ENCODE measurements at regions not wholly inside any gene's neighbourhood (a gene's known extent, or its start where the extent isn't known, plus 50 kb on each side); places are given as distances from the start of the nearest gene placed in this dataset.

- in situ Hi-C loops (cut with MboI; ENCODE audit: low pct_unique_long_range_greater_than_20kb, low sequenced_read_pairs) = no loop called here
- peak; percentile 15 for DNase-seq
These were observed 460.5 kb downstream of the COG6 start for GRCh38 chr13:40116008-40116407.

DNA sequence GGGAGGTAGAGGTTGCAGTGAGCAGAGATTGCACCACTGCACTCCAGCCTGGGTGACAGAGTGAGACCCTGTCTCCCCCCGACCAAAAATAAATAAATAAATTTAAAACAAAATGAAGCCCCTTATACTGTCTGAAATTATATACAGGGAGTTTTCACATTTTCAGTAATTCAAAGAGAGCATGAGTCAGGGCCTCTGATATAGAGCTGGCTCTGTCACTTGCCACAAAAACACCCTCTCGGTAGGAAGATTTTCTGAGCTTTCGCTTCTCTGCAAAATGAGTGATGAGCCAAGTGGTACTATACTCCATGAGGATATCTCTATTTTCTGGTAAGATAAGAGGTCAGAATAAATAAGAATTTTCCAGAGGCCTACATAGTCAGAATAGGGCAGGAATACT lies 462.9 kb downstream of the COG6 start:
- DNase-seq = no peak
- in situ Hi-C loops (cut with MboI; ENCODE audit: low pct_unique_long_range_greater_than_20kb, low sequenced_read_pairs) = no loop called here

GRCh38 chr13:40119852-40120251 lies 464.4 kb downstream of the COG6 start:
- in situ Hi-C loops (cut with MboI; ENCODE audit: low pct_unique_long_range_greater_than_20kb, low sequenced_read_pairs) = no loop called here
- DNase-seq = no peak

DNA sequence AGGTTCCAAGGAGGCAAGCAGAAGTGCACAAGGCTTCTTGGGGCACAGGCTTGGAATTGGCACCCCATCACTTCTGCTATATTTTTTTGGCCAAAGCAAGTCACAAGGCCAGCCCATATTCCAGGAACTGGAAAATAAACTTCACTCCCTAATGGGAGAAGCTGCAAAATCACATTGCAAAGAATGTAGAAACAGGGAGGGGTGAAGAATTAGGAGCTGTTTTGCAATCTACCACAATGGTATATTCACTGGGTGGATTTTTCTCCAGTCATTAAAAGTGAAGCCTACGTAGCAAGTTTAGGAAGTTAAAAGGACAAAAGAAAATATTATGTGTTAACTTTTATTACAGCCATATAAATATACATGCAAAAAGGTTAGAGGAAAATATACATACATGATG lies 464.8 kb downstream of the COG6 start:
- DNase-seq = no peak
- in situ Hi-C loops (cut with MboI; ENCODE audit: low pct_unique_long_range_greater_than_20kb, low sequenced_read_pairs) = no loop called here

DNA sequence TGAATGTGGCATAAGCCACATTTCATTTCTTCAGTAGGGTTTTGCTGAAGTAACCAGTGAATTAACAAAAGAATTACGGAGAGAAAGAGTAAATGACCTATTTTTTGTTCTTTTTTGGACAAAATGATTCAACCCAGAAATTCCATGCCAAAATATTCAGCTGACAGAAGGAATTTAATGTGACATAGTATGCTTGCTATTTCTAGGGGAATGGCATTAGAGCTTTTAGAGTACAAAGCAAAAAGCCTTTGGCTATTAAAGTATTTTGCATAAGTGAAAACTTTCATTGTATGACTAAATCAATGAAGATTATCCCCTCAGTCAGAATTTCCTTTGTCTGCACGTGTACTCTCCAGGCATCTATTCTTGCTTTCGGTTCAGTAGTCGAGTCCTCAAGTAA lies 465.3 kb downstream of the COG6 start:
- in situ Hi-C loops (cut with MboI; ENCODE audit: low pct_unique_long_range_greater_than_20kb, low sequenced_read_pairs) = no loop called here
- no peak for DNase-seq

DNA sequence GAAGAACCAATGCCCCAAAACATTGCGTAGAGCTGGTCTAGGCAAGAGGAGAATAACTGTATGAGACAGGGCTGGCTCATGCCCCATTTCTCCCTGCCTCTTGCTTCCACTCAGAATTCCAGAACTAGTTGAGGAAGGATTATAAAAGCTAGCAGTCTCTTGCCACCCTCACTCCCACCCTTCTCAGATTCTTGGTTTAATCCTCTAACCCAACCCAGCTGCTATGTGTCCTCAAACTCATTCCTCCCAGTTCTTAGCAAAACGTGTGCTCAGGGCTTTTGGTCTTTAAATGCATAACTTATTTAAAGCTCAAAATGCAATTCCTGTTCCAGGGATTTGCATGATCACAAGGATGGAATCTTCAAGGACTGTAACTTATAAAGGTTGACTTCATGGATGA lies 466.3 kb downstream of the COG6 start:
- DNase-seq = no peak
- in situ Hi-C loops (cut with MboI; ENCODE audit: low pct_unique_long_range_greater_than_20kb, low sequenced_read_pairs) = no loop called here

GRCh38 chr13:40123962-40124632 lies 468.6 kb downstream of the COG6 start:
- in situ Hi-C loops (cut with MboI; ENCODE audit: low pct_unique_long_range_greater_than_20kb, low sequenced_read_pairs) = no loop called here
- no peak for DNase-seq

- DNase-seq = no peak
- in situ Hi-C loops (cut with MboI; ENCODE audit: low pct_unique_long_range_greater_than_20kb, low sequenced_read_pairs) = no loop called here
These were observed 469.2 kb downstream of the COG6 start for GRCh38 chr13:40124633-40125015.

DNA sequence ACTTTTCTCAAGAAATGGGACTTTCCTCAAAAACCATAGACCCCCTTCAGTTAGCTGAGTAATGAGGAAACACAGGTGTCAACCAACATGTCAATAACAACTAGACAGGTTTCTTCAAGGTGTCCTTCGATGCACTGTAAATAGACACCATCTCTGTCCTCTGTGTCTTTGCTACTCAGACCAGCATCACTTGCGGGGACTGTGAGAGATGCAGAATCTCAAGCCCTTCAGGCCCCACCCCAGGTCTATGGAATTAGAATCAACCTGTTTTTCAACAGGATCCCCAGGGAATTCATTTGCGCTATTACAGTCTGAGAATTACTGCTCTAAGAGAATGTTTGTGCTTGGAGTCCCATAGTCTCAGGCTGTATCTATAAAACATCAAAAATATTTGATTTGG lies 469.9 kb downstream of the COG6 start:
- no peak for DNase-seq

DNA sequence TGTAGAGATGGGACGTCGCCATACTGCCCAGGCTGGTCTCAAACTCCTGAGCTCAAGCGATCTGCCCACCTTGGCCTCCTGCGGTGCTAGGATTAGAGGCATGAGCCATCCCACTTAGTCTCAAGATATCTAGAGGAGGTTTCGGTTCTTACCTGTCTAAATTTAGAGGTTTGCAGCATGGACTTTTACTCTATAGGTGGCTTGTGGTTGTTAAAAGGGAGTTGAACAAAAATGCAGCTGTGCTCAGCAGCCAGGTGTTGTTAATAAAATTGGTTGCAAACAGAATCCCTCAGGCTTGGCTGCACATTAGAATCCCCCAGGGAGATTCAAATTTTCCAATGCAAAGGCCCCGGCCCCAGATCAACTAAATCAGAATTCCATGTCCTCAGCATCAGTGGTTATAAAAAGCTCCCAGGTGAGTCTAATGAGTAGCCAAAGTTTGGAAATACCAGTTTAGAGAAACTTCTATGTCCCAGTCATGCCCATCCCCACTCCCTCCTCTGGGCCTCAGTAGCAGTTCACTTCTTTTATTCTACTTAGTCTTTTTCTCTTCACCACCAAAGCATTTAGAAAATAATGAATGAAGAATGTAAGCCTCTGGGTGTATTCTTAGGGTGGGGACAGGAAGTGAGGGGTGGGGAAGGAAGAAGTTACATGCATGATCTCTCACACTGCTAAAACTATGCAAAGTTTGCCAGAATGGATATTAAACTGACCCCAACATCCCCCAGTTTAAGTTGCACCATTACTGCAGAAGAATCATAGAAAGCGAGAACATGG lies 471.0 kb downstream of the COG6 start:
- no peak for DNase-seq
- in situ Hi-C loops (cut with MboI; ENCODE audit: low pct_unique_long_range_greater_than_20kb, low sequenced_read_pairs) = no loop called here

More for the DNA sequence above, 469.9 kb downstream of the COG6 start:
- in situ Hi-C loops (cut with MboI; ENCODE audit: low pct_unique_long_range_greater_than_20kb, low sequenced_read_pairs) = no loop called here

DNA sequence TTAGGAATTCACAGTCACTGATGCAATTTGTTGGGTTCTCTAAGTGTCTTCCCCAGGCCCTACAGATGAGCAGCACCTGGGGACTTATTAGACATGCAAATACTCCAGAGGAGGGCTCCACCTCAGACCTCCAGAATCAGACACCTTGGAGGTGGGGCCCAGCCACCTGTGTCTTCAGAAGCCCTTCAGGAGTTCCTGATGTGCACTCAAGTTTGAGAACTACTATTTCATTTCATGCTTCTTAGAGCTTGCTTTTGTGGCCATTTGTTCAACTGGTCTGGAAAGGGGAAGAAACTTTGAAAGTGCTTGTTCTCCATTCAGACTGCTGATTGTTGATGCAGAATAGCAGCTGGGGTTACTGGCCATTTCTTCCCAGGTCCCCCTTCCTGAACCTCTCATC lies 472.0 kb downstream of the COG6 start:
- DNase-seq = no peak
- in situ Hi-C loops (cut with MboI; ENCODE audit: low pct_unique_long_range_greater_than_20kb, low sequenced_read_pairs) = no loop called here

GRCh38 chr13:40127925-40128324 lies 472.5 kb downstream of the COG6 start:
- in situ Hi-C loops (cut with MboI; ENCODE audit: low pct_unique_long_range_greater_than_20kb, low sequenced_read_pairs) = no loop called here
- DNase-seq = no peak

- in situ Hi-C loops (cut with MboI; ENCODE audit: low pct_unique_long_range_greater_than_20kb, low sequenced_read_pairs) = no loop called here
- no peak for DNase-seq
These were observed 474.0 kb downstream of the COG6 start for GRCh38 chr13:40129467-40129866.

DNA sequence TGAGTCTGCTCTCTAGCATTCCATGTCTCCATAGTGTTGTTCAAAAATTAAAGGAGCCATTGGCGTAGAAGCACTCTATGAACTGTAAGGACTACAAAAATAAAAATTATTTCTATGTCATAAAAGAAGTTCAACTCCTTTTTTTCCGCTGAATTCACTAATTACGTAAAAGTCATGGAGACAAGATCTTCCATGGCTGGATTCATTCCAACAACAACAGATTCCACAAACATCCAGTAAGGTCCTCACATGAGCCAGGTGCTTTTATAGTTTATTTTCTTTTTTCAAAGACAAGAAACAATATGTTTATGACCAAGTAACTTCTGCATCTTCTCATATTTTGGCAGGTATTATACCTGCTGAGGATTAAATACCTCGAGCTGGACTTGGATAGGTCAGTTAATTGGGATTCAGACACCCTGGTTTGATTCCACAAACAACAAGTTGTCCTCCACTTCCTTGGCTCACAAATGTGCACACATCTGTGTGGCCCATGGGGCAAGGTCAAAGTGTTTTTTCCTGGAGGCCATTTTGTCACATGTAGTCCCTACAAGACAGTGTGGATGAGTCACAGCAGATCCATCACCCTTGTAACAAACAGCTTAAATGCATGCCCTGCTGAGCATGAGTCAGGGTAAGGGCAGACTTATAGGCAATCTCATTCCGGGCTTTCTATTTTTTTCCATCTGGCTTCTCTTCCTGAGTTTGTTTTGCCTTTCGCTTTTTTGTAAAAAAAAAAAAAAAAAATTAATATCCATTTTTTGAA lies 475.6 kb downstream of the COG6 start:
- in situ Hi-C loops (cut with MboI; ENCODE audit: low pct_unique_long_range_greater_than_20kb, low sequenced_read_pairs) = no loop called here
- no peak for DNase-seq

- no peak for DNase-seq
- in situ Hi-C loops (cut with MboI; ENCODE audit: low pct_unique_long_range_greater_than_20kb, low sequenced_read_pairs) = no loop called here
These were observed 476.8 kb downstream of the COG6 start for GRCh38 chr13:40132249-40132648.

DNA sequence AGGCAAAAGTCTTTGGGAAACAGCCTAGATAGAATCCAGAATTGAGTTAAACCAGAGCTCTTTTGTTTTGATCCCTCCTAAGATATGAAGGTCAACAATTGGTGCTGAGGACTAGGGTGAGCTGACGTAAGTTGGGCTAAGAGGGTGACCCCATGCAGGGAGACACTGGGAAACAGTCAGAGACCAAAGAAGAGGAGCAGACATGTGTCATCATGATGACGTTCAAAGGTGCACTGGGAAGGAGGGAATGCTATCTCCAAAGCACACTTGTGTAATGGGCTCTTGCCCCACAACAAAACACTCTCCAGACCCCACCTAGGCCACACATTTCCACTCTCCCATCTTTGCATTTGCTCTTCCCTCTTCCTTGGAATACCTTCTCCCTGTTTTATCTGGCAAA lies 481.4 kb downstream of the COG6 start:
- in situ Hi-C loops (cut with MboI; ENCODE audit: low pct_unique_long_range_greater_than_20kb, low sequenced_read_pairs) = no loop called here
- DNase-seq = no peak

- in situ Hi-C loops (cut with MboI; ENCODE audit: low pct_unique_long_range_greater_than_20kb, low sequenced_read_pairs) = no loop called here
These were observed 481.9 kb downstream of the COG6 start for GRCh38 chr13:40137400-40137799.

GRCh38 chr13:40139896-40140520 lies 484.5 kb downstream of the COG6 start:
- in situ Hi-C loops (cut with MboI; ENCODE audit: low pct_unique_long_range_greater_than_20kb, low sequenced_read_pairs) = no loop called here
- DNase-seq = no peak

More at GRCh38 chr13:40137400-40137799, 481.9 kb downstream of the COG6 start:
- DNase-seq = no peak

GRCh38 chr13:40141859-40142555 lies 486.5 kb downstream of the COG6 start:
- in situ Hi-C loops (cut with MboI; ENCODE audit: low pct_unique_long_range_greater_than_20kb, low sequenced_read_pairs) = no loop called here
- no peak for DNase-seq
